Stimulated activated naive CD8-positive, alpha-beta T cell treated with anti-CD3 and anti-CD28 coated beads, Interleukin-15, Interleukin-2, amounts not matched to agents 100 ng/mL and 50 ng/mL, for 24 hours (primary cell): ENCODE measurements at regions not wholly inside any gene's neighbourhood (a gene's known extent, or its start where the extent isn't known, plus 50 kb on each side); places are given as distances from the start of the nearest gene placed in this dataset.

Experiments
- H3K27ac Mint-ChIP-seq: one replicate; pipeline ENCODE4 v1.8.0; 2021; ENCODE audit warnings: mild to moderate bottlenecking, mixed read lengths
- H3K27me3 Mint-ChIP-seq: one replicate; pipeline ENCODE4 v1.8.0; 2021; ENCODE audit warnings: mixed read lengths
- H3K36me3 Mint-ChIP-seq: one replicate; pipeline ENCODE4 v1.8.0; 2021; ENCODE audit warnings: low read depth, mixed read lengths
- H3K4me1 Mint-ChIP-seq: one replicate; pipeline ENCODE4 v1.8.0; 2021; ENCODE audit warnings: low read depth, mixed read lengths
- H3K4me3 Mint-ChIP-seq: one replicate; pipeline ENCODE4 v1.8.0; 2021; ENCODE audit warnings: mild to moderate bottlenecking, mixed read lengths
- H3K9me3 Mint-ChIP-seq: one replicate; pipeline ENCODE4 v1.8.0; 2021; ENCODE audit warnings: mixed read lengths

DNA sequence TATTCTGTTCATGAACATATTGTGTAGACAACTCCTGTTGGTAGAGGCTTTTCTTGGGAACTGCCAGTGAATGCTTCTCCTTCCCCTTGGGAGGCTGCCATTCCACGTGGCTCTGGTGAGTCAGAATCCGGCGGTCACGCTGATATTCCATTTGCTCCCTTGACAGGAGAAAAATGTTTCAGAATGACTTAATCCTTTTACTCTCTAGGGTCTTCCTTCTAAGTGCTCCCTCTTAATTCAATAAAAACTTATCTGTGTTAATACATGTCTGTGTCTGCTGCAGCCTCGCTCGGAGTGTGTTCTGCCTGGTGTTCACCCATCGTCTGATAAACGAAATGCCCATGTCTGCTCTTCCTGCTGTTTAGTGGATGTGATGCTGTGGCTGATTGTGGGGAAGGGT is 278.6 kb downstream of the ARHGAP12 start:
- peaks cover 14% of the 10 kb centered on the region for H3K27me3 Mint-ChIP-seq
- H3K27ac Mint-ChIP-seq: no peak overlapping the region
- no peaks in the 10 kb centered on the region for H3K36me3 Mint-ChIP-seq
- no peak overlapping the region for H3K4me3 Mint-ChIP-seq
- H3K4me1 Mint-ChIP-seq: no peaks in the 10 kb centered on the region
- H3K9me3 Mint-ChIP-seq: no peaks in the 10 kb centered on the region

GRCh38 chr10:31648966-31649365 is 279.7 kb downstream of the ARHGAP12 start:
- Mint-ChIP-seq H3K27me3 (peaks cover 14% of the 10 kb centered on the region), H3K36me3 (no peaks in the 10 kb centered on the region), H3K4me1 (no peaks in the 10 kb centered on the region), H3K27ac (no peak overlapping the region), H3K9me3 (no peaks in the 10 kb centered on the region), H3K4me3 (no peak overlapping the region)

DNA sequence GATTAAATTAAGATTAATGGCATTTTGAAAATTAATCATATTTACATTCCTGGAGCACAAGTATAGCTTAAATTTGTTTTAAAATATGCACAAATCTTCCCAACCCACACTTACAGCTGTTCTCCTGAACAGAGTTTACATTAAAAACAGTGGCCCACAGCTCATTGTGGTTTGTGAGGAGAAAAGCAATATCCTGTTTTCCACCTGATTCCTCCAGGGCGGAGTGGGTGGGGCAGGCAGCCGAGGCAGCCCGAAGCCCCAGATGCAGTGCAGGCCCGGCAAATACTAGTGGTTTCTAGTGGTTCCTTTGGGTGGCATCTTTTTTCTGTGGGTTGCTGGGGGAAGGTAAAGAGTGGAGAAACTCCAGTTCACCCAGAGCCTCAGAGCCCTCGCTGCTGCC is 280.8 kb downstream of the ARHGAP12 start:
- Mint-ChIP-seq H3K27ac (no peak overlapping the region), H3K9me3 (no peaks in the 10 kb centered on the region), H3K27me3 (peaks cover 10% of the 10 kb centered on the region), H3K4me3 (no peak overlapping the region), H3K36me3 (no peaks in the 10 kb centered on the region), H3K4me1 (no peaks in the 10 kb centered on the region)

DNA sequence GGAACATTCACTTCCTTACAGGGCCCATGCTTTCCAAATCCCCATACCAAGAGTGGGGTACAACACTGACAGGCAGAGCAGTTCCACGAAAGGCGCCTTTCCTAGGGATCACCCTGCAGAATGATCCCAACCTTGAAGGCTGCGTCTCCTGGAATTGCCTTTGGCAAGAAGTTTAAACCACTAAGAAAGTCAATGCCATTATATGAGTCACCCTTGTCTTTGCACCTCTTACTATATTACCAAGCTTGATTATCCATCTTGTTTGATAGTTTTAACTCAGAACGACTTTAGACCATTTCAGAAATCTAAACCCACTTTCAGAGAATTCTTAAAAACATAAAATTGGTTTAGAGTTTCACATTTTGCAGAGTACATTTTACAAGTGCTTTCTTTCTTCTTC is 282.1 kb downstream of the ARHGAP12 start:
- peaks cover 4% of the 10 kb centered on the region for H3K27me3 Mint-ChIP-seq
- H3K36me3 Mint-ChIP-seq: no peaks in the 10 kb centered on the region
- no peak overlapping the region for H3K27ac Mint-ChIP-seq
- H3K4me3 Mint-ChIP-seq: no peak overlapping the region
- H3K4me1 Mint-ChIP-seq: no peaks in the 10 kb centered on the region
- H3K9me3 Mint-ChIP-seq: no peaks in the 10 kb centered on the region

GRCh38 chr10:31645786-31646185 is 282.8 kb downstream of the ARHGAP12 start:
- H3K36me3 Mint-ChIP-seq: no peaks in the 10 kb centered on the region
- no peaks in the 10 kb centered on the region for H3K9me3 Mint-ChIP-seq
- H3K4me1 Mint-ChIP-seq: no peaks in the 10 kb centered on the region
- H3K27ac Mint-ChIP-seq: no peak overlapping the region
- peaks cover 2% of the 10 kb centered on the region for H3K27me3 Mint-ChIP-seq
- no peak overlapping the region for H3K4me3 Mint-ChIP-seq

DNA sequence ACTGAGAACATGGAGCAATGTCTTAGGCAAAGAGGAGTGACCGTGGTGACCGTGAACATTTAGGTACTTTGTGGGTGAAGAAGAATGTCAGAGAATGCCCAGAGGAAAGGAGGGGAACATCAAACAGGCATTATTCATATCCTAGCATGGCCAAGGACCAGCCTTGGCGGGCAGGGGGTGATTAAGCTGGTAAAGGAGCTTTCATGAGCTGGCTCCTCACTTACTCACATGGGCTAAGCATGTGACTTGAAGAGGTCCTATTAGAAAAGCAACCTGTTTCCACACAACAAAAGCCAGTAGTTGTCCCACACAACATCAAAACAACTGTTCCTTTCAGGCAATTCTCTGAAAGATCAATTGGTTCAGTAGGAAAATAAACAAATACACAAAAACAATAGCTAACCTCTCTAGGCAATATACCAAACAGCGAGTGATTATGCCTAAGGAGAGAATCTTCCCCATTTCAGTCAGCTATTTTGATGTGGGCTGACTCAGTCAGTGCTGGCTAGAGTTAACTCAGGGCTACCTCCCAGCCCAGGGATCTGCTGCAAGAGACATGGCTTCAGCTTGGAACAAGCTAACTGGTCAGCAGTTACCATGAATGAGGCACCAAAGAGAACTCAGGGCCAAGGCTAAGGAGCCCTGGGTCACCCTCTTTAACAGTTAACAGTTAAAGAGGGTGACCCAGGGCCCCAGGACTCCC is 283.5 kb downstream of the ARHGAP12 start:
- Mint-ChIP-seq H3K27me3 (no peaks in the 10 kb centered on the region), H3K27ac (no peak overlapping the region), H3K36me3 (no peaks in the 10 kb centered on the region), H3K9me3 (no peaks in the 10 kb centered on the region), H3K4me3 (no peak overlapping the region), H3K4me1 (no peaks in the 10 kb centered on the region)

DNA sequence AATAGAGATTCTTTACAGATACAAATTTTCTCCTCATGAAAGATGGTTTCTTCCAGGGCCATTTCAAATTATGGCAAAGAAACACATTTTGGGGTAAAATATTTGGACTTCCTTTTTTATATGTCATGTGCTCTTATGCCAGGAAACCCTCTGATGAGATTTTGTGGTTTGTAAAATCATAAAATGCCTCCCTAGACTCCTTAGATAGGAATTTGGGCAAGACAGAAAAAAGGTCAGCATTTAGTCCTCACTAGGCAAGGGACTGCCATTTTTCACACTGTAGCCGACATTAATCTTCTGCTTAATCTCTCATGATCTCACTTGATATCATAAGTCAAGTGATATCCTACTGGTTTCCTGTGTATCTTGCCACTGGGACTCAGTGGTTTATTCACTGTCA is 286.4 kb downstream of the ARHGAP12 start:
- H3K4me3 Mint-ChIP-seq: no peak overlapping the region
- peaks cover 8% of the 10 kb centered on the region for H3K9me3 Mint-ChIP-seq
- H3K4me1 Mint-ChIP-seq: no peaks in the 10 kb centered on the region
- no peak overlapping the region for H3K27ac Mint-ChIP-seq
- H3K36me3 Mint-ChIP-seq: no peaks in the 10 kb centered on the region
- H3K27me3 Mint-ChIP-seq: no peaks in the 10 kb centered on the region

GRCh38 chr10:31635415-31636065 is 293.1 kb downstream of the ARHGAP12 start:
- Mint-ChIP-seq H3K27me3 (peaks cover 5% of the 10 kb centered on the region), H3K4me1 (no peaks in the 10 kb centered on the region), H3K9me3 (peaks cover 13% of the 10 kb centered on the region), H3K36me3 (no peaks in the 10 kb centered on the region), H3K4me3 (no peak overlapping the region), H3K27ac (no peak overlapping the region)

GRCh38 chr10:31635009-31635408 is 293.6 kb downstream of the ARHGAP12 start:
- Mint-ChIP-seq H3K36me3 (no peaks in the 10 kb centered on the region), H3K4me3 (no peak overlapping the region), H3K9me3 (peaks cover 13% of the 10 kb centered on the region), H3K27ac (no peak overlapping the region), H3K27me3 (peaks cover 5% of the 10 kb centered on the region), H3K4me1 (no peaks in the 10 kb centered on the region)

DNA sequence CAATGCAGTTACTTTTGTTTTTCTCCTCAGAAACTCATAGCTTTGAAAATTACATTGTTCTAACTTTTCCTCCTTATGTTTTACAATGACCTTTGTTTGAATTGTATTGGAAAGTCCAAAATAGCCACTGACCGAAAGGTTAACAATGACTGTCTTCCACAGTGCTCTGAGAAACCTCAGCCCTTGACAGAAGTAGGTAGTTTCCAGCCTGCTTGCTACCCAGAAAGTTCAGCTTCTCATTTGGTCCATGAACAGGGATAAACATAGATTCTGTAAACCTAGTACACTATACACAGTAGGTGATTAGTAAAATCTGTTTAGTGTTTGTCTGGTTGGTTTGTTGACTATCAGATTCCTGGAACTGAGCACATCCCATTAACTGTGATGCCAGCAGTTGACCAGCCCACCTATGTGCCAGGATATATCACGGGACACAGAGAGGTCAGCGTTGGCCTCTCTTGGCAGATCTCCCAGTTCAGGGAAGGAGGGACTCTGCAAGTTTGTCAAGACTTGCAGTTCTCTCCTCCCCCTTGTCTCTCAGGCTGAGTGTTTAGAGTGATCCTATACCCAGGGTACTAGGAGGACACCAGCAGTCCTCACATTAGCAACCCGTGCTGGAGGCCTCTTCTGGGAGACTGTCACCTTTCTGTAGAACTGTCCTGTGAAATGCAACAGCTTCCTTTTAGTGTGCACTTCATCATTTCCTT is 297.6 kb downstream of the ARHGAP12 start:
- no peak overlapping the region for H3K4me3 Mint-ChIP-seq
- H3K27me3 Mint-ChIP-seq: peaks cover 12% of the 10 kb centered on the region
- peaks cover 13% of the 10 kb centered on the region for H3K9me3 Mint-ChIP-seq
- H3K36me3 Mint-ChIP-seq: peaks cover 4% of the 10 kb centered on the region
- no peaks in the 10 kb centered on the region for H3K4me1 Mint-ChIP-seq
- no peak overlapping the region for H3K27ac Mint-ChIP-seq

- Mint-ChIP-seq H3K27ac (no peak overlapping the region), H3K4me3 (no peak overlapping the region), H3K4me1 (no peaks in the 10 kb centered on the region)
Observed at GRCh38 chr10:31625566-31625965, 303.1 kb downstream of the ARHGAP12 start.

GRCh38 chr10:31624611-31625010 is 304.0 kb downstream of the ARHGAP12 start:
- Mint-ChIP-seq H3K9me3 (peaks cover 13% of the 10 kb centered on the region), H3K4me3 (no peak overlapping the region), H3K27me3 (peaks cover 5% of the 10 kb centered on the region), H3K4me1 (no peaks in the 10 kb centered on the region), H3K36me3 (peaks cover 4% of the 10 kb centered on the region), H3K27ac (no peak overlapping the region)

More at GRCh38 chr10:31625566-31625965, 303.1 kb downstream of the ARHGAP12 start:
- peaks cover 4% of the 10 kb centered on the region for H3K36me3 Mint-ChIP-seq
- H3K27me3 Mint-ChIP-seq: peaks cover 7% of the 10 kb centered on the region
- H3K9me3 Mint-ChIP-seq: peaks cover 13% of the 10 kb centered on the region

GRCh38 chr10:31623947-31624346 is 304.7 kb downstream of the ARHGAP12 start:
- H3K9me3 Mint-ChIP-seq: peaks cover 13% of the 10 kb centered on the region
- no peak overlapping the region for H3K27ac Mint-ChIP-seq
- H3K27me3 Mint-ChIP-seq: no peaks in the 10 kb centered on the region
- no peaks in the 10 kb centered on the region for H3K4me1 Mint-ChIP-seq
- no peak overlapping the region for H3K4me3 Mint-ChIP-seq
- H3K36me3 Mint-ChIP-seq: peaks cover 4% of the 10 kb centered on the region

DNA sequence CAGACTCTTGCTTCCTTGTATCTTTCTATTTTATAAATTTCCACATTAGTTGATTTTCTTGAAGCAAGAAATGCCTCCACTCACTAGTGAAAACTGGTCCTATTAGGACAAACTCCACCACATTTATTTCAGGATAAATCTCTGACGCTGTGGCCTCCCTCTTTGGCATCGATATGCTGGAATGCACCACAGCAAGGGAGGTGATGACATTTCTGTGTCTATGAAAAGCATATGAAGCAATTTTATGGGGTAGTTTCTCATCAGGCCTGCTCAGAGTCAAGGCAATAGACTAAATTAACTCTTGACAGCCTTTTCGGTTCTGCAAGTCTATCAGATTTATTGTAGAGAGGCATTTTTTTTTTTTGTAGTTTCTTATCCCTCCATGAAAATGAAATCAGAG is 304.4 kb downstream of the ZEB1 start:
- H3K36me3 Mint-ChIP-seq: peaks cover 4% of the 10 kb centered on the region
- H3K4me1 Mint-ChIP-seq: no peaks in the 10 kb centered on the region
- no peak overlapping the region for H3K4me3 Mint-ChIP-seq
- peaks cover 13% of the 10 kb centered on the region for H3K9me3 Mint-ChIP-seq
- H3K27ac Mint-ChIP-seq: no peak overlapping the region
- H3K27me3 Mint-ChIP-seq: no peaks in the 10 kb centered on the region

DNA sequence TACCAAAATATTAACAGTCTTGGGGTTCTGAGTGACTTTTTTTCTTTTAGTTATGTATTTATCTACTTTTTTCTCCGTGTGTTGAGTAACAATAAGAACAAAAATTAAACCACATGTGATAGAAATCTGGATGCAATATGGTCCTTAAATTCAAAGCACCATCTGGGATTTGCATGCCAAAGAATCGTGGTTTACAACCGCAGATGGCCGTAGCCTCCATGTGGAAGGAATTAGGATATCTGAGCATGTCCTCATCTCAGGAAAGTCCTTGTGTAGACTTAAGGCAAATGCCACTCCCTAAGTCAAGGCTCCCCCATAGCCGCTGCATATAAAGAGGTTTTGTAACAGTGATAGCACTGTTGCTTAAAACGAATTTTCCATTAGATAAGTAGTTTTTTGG is 304.0 kb downstream of the ZEB1 start:
- no peak overlapping the region for H3K27ac Mint-ChIP-seq

More for the DNA sequence above, 304.0 kb downstream of the ZEB1 start:
- H3K4me1 Mint-ChIP-seq: no peaks in the 10 kb centered on the region
- no peaks in the 10 kb centered on the region for H3K27me3 Mint-ChIP-seq
- H3K36me3 Mint-ChIP-seq: peaks cover 4% of the 10 kb centered on the region
- no peak overlapping the region for H3K4me3 Mint-ChIP-seq
- H3K9me3 Mint-ChIP-seq: peaks cover 13% of the 10 kb centered on the region
